Calu3 (cell line): ENCODE measurements at regions not wholly inside any gene's neighbourhood (a gene's known extent, or its start where the extent isn't known, plus 50 kb on each side); places are given as distances from the start of the nearest gene placed in this dataset.
A peak's percentile ranks its signal among the peaks of the same experiment; 100 is the strongest.
"Not testable (repeated sequence)": the region's sequence is repeated elsewhere in the genome, so short reads cannot be mapped to it uniquely, and the experiment has no call there.

Source experiments
- BruUV-seq: library from RNA; stranded (reverse); fragments of 400-500 nt; replicated peaks from 2 replicates; lab custom pipeline; 2021; lab: Mats Ljungman, UMichigan
- CTCF ChIA-PET: fragments of 300-600 bp; sonication (Branson Sonifier 250); formaldehyde crosslinking; loops from one replicate; lab custom pipeline; 2022; ENCODE audit warnings: antibody characterized with exemption; lab: Charles Lee
- DNase-seq: peaks from one replicate; pipeline ENCODE4 v3.0.0; 2022
- H3K27ac Mint-ChIP-seq: one replicate; pipeline ENCODE4 v1.8.0; 2022; ENCODE audit warnings: mixed read lengths; ENCODE audit not compliant: unreplicated experiment
- H3K27me3 Mint-ChIP-seq: one replicate; pipeline ENCODE4 v1.8.0; 2022; ENCODE audit warnings: mixed read lengths; ENCODE audit not compliant: unreplicated experiment
- H3K36me3 Mint-ChIP-seq: one replicate; pipeline ENCODE4 v1.8.0; 2022; ENCODE audit warnings: mild to moderate bottlenecking, moderate library complexity, mixed read lengths; ENCODE audit not compliant: insufficient read depth, unreplicated experiment
- H3K4me1 Mint-ChIP-seq: one replicate; pipeline ENCODE4 v1.8.0; 2022; ENCODE audit warnings: mild to moderate bottlenecking, low read depth, mixed read lengths; ENCODE audit not compliant: unreplicated experiment
- H3K4me3 Mint-ChIP-seq: one replicate; pipeline ENCODE4 v1.8.0; 2022; ENCODE audit warnings: mild to moderate bottlenecking, low read depth, moderate library complexity, mixed read lengths; ENCODE audit not compliant: unreplicated experiment
- H3K9me3 Mint-ChIP-seq: one replicate; pipeline ENCODE4 v1.8.0; 2022; ENCODE audit warnings: low read depth, mixed read lengths; ENCODE audit not compliant: unreplicated experiment
- intact Hi-C: fragments of 100-400 bp; cut with micrococcal nuclease; formaldehyde crosslinking; loops from one replicate; pipeline ENCODE4 v1.10.0; 2022; ENCODE audit not compliant: unreplicated experiment
- TF ChIP-seq, protein P1 (sequence below): fragments of 200-600 bp; IDR thresholded peaks from one replicate; pipeline ENCODE4 v1.8.0; 2022; ENCODE audit warnings: antibody characterized with exemption; ENCODE audit not compliant: unreplicated experiment

DNA sequence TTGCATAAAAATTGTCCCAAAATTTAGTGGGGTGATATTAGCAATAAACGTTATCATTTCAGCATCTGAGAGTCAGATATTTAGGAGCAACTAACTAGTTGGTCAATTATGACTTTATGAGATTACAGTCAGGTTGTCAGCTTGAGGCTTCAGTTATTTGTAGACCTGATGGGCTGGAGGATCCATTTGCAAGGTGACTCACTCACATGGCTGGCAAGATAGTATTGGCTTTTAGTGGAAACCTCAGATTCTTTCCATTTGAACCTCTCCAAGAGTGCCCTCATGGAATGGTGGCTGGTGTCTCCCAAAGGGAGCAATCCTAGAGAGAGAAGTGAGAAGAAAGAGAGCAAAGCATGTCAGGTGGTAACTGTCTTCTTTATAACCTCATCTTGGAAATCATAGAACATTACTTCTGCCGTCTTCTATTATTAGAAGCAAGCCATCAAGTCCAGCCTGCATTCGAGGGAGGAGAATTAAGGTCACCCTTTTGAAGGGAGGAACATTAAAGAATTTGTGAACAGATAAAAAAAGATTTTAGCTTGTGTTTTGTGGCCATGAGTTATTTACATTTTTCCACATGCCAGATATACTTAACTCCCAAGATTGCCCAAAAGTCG lies 92.5 kb downstream of the HAUS1 start:
- H3K27me3 Mint-ChIP-seq = no peaks in the 10 kb centered on the region
- H3K36me3 Mint-ChIP-seq = peaks cover 4% of the 10 kb centered on the region
- no peak for DNase-seq
- TF ChIP-seq, protein P1, sequence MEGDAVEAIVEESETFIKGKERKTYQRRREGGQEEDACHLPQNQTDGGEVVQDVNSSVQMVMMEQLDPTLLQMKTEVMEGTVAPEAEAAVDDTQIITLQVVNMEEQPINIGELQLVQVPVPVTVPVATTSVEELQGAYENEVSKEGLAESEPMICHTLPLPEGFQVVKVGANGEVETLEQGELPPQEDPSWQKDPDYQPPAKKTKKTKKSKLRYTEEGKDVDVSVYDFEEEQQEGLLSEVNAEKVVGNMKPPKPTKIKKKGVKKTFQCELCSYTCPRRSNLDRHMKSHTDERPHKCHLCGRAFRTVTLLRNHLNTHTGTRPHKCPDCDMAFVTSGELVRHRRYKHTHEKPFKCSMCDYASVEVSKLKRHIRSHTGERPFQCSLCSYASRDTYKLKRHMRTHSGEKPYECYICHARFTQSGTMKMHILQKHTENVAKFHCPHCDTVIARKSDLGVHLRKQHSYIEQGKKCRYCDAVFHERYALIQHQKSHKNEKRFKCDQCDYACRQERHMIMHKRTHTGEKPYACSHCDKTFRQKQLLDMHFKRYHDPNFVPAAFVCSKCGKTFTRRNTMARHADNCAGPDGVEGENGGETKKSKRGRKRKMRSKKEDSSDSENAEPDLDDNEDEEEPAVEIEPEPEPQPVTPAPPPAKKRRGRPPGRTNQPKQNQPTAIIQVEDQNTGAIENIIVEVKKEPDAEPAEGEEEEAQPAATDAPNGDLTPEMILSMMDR = no peak
- BruUV-seq = no TSS peak
- no peak overlapping the region for H3K4me3 Mint-ChIP-seq
- no peaks in the 10 kb centered on the region for H3K9me3 Mint-ChIP-seq
- H3K27ac Mint-ChIP-seq = no peak overlapping the region
- CTCF ChIA-PET = no interaction called here
- H3K4me1 Mint-ChIP-seq = peaks cover 11% of the 10 kb centered on the region
- intact Hi-C loops = no loop called here

DNA sequence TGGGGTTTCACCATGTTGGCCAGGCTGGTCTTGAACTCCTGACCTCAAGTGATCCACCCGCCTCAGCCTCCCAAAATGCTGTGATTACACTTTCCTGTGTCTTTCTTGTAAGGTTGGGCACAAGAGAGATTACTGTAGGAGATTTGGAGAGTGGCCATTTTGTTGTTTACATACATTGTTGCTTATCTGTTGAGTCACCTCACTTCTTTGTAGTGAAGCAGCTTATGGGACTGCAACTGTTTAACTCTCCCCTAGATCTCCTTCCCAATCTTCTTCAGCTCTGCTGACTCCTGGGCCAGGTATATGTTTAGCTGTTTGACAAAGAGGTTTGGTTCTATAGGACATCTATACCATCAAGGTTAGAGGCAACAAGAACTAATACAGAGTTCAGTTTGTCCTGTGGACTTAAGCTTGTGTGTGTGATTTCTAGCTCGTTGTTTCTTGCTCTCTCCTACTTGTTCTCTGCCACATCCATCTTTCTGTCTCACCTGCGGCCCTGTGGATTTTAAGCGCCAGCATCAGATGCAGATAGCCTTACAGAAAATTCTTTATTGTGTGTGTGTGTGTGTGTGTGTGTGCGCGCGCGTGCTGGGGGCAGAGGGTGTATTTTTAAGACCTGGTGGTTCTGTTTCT lies 95.4 kb downstream of the HAUS1 start:
- no peaks in the 10 kb centered on the region for H3K36me3 Mint-ChIP-seq
- H3K4me1 Mint-ChIP-seq = peaks cover 20% of the 10 kb centered on the region
- intact Hi-C loops = no loop called here
- DNase-seq = no peak
- no peaks in the 10 kb centered on the region for H3K9me3 Mint-ChIP-seq
- BruUV-seq = no TSS peak
- CTCF ChIA-PET = interaction anchor here (0.6 to 1.3 kb wide), 6 partner anchors 12 to 492 kb away, joined by 3 to 10 read pairs (median 4); no protein-coding TSS in a partner anchor
- TF ChIP-seq, protein P1 = no peak
- H3K27me3 Mint-ChIP-seq = no peaks in the 10 kb centered on the region
- H3K4me3 Mint-ChIP-seq = no peak overlapping the region
- H3K27ac Mint-ChIP-seq = peak overlapping the region; percentile 22

DNA sequence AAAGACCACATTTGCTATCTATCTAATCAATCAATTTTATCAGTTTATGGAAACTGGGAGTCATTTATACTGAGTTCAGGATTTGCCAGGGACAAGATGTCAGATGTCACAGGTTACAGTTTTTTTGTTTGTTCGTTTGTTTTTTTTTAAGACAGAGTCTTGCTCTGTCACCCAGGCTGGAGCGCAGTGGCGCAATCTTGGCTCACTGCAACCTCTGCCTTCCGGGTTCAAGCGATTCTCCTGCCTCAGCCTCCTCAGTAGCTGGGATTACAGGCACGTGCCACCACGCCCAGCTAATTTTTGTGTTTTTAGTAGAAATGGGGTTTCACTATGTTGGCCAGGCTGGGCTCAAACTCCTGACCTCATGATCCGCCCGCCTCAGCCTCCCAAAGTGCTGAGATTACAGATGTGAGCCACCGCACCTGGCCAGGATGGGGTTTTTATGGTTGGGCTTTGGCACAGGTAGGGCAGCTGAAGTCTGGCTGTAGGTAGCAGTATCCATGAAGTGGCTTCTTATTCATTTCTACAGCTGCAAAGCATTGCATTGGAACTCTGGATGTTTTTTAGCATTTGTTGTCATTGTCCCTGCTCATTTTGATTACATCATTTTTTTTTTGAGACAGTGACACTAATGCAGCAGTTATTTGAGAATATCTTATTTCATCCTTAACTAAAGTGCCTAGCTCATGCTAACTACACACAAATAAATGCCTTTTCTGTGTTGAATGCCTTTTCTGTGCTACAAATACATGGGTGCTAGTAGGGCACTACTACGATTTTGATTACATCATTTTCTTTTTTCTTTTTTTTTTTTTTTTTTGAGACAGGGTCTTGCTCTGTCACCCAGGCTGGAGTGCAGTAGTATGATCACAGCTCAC lies 96.2 kb downstream of the HAUS1 start:
- BruUV-seq, H3K9me3 Mint-ChIP-seq, H3K36me3 Mint-ChIP-seq, DNase-seq, H3K27me3 Mint-ChIP-seq, H3K4me3 Mint-ChIP-seq, intact Hi-C loops: not testable (repeated sequence)
- CTCF ChIA-PET = interaction anchor here (0.7 to 1.3 kb wide), 4 partner anchors 11 to 1375 kb away, joined by 4 to 10 read pairs (median 4); no protein-coding TSS in a partner anchor
- H3K27ac Mint-ChIP-seq = peak overlapping the region; percentile 22
- peaks cover 20% of the 10 kb centered on the region for H3K4me1 Mint-ChIP-seq

DNA sequence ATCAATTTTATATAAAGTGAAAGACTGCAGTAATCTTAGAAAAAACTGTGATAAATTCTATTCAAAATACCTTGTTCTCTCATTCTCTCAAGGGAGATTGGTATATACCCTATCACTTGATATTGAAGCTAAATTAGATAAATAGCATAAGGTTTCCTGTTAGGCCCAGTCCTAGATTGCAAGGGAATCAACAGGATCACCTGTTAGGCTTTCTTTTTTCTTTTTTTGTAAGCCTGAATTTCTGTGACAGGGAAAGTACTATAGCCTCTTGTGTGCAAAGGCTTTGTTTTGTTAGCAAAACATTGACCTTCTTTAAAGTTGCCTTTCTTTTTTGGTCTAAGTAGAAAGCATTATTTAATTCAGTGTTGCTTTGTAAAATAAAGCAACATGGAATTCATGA lies 100.0 kb downstream of the HAUS1 start:
- intact Hi-C loops = no loop called here
- Mint-ChIP-seq H3K4me1 (peaks cover 20% of the 10 kb centered on the region), H3K27me3 (no peaks in the 10 kb centered on the region), H3K27ac (no peak overlapping the region), H3K36me3 (peaks cover 6% of the 10 kb centered on the region), H3K9me3 (no peaks in the 10 kb centered on the region), H3K4me3 (no peak overlapping the region)
- no TSS peak for BruUV-seq
- TF ChIP-seq, protein P1 = no peak
- DNase-seq = no peak
- CTCF ChIA-PET = interaction anchor here (1.3 kb wide), 1 partner anchor 14 kb away, joined by 3 read pairs; no protein-coding TSS in a partner anchor
